ENCODE measurements at regions not wholly inside any gene's neighbourhood (a gene's known extent, or its start where the extent isn't known, plus 50 kb on each side); places are given as distances from the start of the nearest gene placed in this dataset.
"Not testable (repeated sequence)": the region's sequence is repeated elsewhere in the genome, so short reads cannot be mapped to it uniquely, and the experiment has no call there.

DNA sequence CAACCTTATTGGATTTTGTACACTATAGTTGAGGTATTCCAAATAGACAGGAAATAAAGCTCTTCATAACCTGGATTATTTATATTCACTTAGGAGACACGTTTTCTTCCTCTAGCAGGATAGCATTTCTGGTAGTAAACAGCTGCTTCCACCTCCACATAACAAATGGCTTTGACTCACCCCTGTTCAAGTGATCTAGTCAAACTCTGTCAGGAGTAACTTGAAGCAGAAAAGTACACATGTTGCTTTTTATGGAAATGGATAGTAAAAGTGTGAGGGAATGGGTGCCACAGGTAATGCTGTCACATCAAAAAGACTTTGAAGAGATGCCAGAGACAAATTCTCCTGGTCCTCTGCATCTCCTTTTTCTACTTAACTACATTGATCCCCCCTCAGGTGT is 258.7 kb upstream of the SLC7A11 start:
- DNase-seq (ENCODE audit: low read depth) = no peak

DNA sequence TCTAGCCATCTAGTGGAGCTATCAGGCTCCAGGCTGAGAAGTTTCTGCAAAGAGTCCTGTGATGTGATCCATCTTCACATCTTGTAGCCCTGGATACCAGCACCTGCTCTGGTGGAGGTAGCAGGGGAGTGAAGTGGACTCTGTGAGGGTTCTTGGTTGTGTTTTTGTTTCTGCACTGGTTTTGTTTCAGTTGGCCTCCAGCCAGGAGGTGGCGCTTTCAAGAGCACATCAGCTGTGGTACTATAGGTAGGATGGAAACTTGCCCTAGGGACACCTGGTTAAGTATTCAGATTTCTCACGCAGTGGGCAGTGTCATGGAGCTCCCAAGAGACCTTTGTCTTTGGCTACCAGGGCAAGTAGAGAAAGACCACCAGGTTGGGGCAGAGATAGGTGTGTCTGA is 257.5 kb upstream of the SLC7A11 start:
- DNase-seq (ENCODE audit: low read depth) = no peak

DNA sequence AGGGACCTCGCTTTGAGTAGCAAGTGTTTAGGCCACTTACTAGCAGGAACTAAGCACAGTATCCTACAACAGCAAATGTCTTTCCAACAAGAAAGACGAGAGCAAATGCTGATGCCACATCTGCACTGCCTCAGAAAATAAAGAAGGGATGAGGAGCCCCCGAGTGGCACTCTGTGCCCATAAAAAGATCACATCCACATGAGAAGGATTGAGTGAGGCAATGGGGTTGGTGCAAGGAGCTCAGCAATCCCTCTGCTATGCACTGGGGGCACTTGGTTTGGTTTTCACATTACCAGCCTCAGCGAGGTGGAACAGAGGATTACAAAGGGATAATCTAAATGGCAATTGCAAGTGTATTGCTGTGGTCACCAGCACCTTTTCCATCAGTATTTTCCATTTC is 252.8 kb upstream of the SLC7A11 start:
- no peak for DNase-seq (ENCODE audit: low read depth)

DNA sequence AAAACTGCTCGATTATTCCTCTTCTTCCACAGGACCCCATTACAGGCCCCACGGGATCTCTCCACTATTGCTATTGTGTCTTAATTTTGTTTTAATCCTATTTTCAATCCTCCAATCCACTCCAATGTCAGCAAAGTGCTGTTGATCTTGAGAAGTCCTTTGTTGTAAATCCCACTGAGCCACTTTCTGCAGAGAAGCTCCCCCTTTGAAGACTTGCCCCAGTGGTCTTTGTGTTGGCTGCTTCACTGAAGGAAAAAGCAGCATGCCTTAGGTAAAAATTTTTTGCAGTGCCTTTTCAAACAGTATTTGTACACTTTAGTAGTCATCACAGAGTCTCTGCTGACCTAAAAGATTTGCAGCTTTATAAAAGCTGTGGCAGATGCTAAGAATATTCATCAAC is 252.0 kb upstream of the SLC7A11 start:
- DNase-seq (ENCODE audit: low read depth) = no peak

DNA sequence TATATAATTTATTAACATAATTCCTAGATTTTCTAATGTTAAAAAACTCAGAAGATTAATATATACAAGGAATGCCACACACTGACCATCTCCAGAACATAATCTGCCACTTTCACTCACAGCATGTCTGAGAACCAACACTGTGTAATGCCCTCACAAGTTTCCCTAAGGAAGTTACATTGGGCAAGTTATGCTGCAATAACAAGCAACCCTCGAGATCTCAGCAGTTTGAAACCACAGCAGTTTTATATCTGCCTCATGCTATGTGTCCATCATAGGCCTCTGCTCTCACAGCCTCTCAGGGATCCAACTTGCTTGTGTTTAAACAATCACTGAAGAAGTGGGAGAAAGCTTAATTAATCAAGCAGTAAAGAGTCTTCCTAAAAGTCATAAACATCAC is 250.0 kb upstream of the SLC7A11 start:
- DNase-seq (ENCODE audit: low read depth) = no peak

DNA sequence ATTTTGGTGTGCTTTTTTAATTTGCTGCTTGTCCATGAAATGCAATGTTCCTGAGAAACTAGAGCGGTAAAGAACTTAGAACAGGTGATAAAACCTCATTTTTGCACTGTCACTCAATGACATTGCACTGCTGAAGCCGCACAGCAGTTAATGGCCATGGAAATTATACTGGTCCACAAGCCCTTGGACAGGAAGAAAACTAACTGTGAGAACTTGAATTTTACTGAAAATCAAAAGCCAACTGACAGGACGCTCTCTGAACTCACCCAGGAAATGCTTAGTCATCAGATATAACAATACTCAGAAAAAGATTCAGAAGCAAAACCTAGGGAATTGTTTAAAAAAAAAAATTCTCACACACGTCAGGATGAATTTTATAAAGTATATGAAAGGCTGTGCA is 246.4 kb upstream of the SLC7A11 start:
- no peak for DNase-seq (ENCODE audit: low read depth)

DNA sequence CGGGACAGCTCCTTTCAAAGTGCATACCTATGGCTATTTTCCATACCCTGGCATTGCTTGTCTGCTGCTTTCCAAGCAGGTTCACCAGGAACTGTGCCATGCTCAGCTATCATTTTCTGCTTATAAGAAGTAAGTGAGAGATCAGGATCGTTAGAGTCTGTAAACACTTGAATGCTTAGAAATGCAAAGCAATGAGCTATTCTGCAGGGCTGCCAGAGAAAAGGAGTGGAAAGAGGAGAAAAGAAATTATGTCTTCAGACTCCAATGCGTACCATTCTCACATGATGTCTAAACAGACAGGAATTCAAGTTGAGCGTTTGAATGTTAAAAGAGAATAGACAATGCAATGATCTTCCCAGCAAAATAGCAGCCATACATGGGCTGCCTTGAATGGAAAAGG is 245.5 kb upstream of the SLC7A11 start:
- DNase-seq (ENCODE audit: low read depth) = no peak

DNA sequence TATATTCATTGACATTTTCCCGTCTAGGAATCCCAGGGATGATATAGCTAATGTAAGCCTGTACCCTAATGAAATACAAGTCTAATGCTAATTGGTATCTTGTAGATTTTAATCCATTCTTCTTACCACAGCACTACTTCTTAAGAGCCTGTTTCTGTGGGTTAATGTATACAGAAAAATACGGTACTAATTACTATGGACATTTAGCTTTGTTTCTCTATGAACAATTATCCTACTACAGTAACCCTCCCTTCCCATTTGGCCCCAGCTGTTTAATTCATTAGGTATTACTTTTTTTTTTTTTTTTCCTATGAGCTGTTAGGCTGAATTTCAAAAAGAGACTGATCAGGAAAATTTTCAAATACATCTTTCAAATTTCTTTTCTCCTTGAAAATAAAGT is 245.1 kb upstream of the SLC7A11 start:
- no peak for DNase-seq (ENCODE audit: low read depth)

DNA sequence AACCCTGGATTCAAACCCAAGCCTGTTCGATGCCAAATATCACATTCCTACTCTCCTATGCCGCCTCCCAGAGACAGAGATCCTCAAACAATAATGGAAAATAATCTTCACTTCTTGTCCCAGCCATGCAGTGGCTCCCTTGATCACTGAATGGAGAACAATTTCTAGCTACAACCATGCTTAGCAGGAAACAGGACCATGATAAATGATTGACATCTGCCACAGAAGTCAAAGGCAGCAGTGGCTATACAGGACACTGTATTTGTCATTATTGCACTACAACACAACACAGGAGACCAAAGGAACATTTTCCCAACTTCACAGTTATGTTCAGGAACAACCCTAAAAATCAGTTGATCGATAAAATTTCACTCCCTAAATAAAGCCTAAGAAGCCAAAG is 243.3 kb upstream of the SLC7A11 start:
- no peak for DNase-seq (ENCODE audit: low read depth)

DNA sequence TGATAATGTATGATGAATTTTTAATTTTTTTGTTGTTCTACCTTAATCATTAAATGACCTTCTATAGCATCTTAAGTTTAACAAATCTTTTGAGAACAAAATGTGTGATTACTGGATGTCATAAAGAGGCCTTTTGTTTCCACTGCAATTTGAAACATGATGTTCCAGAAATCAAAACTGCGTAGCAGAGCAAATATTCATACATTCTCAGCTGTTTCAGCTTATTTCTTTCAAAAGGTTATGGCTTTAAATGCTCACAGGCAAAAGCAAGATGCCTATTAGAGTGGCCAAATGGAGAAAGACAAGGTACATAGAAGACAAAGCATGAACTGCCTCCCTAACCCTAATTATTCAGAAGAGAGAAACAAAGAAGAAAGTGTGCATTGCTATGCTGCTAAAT is 233.0 kb upstream of the SLC7A11 start:
- no peak for DNase-seq (ENCODE audit: low read depth)

DNA sequence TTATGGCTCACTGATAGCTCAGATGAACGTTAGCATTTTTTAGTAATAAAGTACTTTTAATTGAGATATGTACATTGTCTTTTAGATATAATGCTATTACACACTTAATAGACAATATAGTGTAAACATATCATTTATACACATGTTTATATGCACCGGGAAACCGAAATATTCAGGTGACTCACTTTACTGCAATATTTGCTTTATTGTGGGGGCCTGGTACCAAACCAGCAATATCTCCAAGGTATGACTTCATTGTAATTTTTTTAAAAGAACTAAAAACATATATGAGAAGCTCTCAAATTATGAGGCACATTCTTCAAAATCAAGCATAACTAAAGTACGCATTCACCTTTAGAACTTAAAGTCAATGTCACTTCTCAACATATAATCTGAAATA is 231.2 kb upstream of the SLC7A11 start:
- DNase-seq (ENCODE audit: low read depth) = no peak

DNA sequence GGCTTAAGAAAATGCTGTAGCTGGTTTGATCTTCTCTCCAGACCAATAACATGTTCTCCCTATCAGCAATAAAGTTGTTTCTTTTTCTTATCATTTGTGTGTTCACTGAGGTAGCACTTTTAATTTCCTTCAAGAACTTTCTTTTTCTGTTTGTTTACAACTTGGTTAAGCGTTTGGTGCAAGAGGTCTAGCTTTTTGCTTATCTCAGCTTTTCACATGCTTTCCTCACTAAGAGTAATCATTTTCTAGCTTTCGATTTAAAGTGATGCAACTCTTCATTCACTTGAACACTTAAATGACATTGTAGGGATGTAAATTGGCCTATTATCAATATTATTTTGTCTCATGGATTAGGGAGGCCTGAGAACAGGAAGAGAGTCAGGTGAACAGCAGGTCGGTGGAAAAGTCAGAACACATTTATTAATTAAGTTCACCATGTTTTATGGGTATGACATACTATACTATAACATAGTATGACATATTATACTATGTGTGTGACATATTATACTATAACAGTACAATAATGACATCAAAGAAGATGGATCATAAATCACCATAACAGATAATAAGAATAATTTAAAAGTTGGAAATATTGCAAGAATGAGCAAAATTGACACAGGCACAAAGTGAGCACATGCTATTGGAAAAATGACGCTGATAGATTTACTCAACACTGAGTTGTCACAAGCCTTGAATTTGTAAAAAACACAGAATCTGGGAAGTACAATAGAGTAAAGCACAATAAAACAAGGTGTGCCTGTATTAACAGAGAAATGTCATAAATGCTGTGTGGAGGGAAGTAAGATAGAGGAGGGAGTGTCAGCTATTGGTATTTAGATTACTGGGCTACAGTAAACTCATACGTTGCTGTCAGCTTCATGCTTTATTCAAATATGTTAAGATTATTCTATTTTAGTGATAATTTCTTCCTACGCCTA is 218.6 kb upstream of the SLC7A11 start:
- DNase-seq (ENCODE audit: low read depth) = no peak

DNA sequence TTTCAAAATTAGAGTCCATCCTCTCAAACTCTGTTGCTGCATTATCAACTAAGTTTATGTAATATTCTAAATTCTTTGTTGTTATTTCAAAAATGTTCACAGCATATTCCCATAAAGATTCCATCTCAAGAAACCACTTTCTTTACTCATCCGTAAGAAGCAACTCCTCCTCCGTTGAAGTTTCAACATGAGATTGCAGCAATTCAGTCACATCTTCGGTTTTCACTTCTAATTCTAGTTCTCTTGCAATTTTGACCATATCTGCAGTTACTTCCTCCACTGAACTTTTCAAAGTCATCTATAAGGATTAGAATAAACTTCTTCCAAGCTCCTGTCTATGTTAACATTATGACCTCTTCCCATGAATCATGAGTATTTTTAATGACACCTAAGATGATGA is 216.6 kb upstream of the SLC7A11 start:
- no peak for DNase-seq (ENCODE audit: low read depth)

DNA sequence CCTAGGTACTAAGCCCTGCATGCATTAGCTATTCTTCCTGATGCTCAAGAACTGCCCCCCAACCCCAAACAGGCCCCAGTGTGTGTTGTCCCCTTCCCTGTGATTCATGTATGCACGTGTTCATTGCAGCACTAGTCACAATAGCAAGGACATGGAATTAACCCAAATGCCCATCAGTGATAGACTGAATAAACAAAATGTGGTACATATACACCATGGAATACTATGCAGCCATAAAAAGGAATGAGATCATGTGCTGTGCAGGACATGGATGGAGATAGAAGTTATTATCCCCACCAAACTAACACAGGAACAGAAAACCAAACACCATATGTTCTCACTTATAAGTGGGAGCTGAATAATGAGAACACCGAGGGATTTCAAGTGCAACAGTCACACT is 214.2 kb upstream of the SLC7A11 start:
- not testable (repeated sequence) for DNase-seq (ENCODE audit: low read depth)

DNA sequence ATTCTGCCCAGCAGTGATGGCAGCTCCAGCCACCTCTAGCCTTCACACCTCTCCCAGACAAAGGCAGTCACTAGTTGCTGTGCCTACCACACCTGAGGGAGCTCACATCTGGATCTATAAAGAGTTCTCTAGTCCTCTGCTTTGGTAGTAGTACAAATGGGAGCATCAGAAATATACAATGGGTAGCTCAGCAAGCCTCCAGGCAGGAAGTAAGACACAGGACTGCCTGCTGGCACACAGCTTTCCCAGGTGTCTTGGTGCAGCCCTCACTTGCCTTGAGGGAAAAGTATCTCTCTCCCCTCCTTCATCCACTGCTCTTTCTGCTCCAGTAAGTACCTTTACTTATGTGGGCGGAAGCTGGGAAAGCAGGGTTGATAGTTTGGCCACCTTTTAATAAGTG is 212.9 kb upstream of the SLC7A11 start:
- DNase-seq (ENCODE audit: low read depth) = no peak

DNA sequence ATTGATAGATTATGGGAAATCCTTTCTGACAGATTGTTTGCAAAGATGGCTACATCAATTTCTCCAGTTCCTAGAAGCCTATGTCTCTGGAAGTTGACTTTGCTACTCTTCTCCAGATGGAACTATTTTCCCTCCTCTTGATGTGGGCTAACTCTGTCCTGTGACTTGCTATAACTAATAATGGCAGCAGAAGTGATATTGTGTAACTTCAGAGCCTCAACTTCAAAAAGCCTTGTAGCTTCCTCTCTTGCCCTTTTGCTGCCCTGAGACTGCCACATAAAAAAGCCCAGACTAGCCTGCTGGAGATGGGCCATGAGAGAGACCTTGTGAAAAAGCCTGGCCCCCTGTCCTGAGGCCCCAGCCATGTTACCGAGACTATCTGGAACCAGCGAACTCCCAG is 210.7 kb upstream of the SLC7A11 start:
- no peak for DNase-seq (ENCODE audit: low read depth)

DNA sequence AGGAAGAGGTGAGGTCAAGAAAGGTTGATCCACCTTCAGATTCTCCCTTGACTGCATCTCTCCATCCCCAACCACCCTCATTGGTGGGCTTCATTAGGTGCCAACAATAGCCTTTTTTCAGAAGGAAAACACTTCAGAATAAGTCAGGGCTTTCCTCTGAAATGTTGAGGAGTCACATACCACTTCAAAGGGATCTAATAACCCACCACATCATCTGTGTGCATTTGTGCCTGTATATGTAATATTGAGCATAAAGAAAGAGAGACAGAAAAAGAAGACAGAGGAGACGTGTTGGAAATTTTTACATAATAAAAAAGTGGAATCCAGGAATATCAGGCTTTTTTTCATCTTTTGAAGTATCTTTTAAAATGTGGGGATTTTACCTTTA is 209.1 kb upstream of the SLC7A11 start:
- DNase-seq (ENCODE audit: low read depth) = no peak

DNA sequence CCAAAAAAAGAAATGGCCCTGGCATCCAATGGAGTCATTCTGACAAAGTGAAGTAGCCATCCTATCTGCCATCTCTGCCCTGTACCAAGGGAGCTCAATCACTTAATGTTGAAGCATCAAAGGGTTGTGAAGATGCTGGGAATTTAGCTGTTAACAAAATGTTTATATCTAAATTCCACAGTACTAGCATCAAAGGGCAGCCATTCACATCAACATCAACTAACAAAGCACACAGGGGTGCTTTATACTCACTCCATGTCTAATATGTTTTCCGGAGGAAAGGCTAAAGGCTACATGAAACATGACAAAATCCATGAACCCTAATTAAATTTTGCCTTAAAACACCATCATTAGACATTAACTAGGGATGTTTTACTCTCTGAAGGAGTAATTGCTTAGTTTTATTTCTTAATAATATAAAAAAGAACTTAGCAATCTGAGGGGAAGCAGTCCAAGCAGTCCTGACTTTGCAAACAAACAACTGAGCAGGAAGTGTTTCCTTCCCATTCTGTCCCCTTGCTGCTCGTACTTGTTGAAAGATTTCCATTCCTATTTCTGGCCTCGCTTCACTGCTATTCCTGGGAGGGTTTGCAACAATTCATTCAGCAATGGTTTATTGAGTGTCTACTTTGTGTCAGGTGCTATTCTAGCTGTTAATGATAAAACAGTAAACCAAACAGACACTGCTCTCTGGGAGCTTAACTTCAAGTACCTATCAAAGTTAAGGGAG is 208.6 kb upstream of the SLC7A11 start:
- DNase-seq (ENCODE audit: low read depth) = no peak

DNA sequence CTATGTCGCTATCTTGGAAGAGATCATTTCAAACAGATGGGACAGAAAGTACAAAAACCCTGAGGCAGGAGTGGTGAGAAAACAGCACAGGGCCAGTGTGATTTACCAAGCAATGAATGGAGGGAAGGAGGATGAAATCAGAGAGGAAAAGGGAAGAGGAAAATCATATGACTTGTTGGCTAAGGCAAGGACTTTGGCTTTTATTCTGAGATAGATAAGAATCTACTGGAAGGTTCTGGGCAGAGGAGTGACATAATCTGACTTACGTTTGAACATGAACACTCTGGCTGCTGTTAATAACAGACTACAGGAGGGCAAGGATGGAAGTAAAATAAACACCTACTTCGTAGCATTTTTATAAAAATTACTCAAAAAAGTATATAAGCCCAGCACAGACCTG is 207.8 kb upstream of the SLC7A11 start:
- DNase-seq (ENCODE audit: low read depth) = no peak

DNA sequence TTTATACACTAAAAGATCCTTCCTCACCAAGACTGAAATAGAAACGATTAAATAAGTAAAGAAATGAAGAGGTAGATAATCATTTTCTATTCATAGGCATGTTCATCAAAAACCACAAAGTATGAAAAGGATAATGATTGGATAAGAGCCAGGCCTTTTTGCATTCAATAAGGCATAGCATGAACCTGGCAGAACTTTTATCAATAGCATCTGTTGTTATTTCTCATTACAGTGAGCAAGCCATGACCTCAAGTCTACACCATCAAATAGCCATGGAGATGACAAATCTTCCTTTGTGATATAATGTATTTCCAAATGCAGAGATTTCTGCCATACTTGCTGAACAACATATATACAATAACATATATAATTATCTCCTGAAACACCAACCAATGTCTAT is 206.0 kb upstream of the SLC7A11 start:
- DNase-seq (ENCODE audit: low read depth) = no peak

DNA sequence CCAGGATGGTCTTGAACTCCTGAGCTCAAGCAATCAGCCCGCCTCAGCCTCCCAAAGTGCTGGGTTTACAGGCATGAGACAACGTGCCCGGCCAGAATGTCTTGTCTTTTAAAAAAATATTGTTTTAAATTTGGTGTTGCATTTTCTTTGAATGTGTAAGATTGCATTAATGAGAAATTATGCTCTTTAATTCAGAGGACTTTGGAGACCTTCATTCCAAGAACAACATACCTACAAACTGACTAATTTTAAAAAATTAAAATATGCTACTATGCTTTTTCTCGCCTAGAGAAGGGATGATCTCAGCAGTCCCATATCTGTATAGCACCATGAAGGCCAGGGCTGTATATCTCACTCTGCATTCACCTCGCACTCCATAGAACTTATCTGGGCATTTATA is 204.3 kb upstream of the SLC7A11 start:
- no peak for DNase-seq (ENCODE audit: low read depth)

DNA sequence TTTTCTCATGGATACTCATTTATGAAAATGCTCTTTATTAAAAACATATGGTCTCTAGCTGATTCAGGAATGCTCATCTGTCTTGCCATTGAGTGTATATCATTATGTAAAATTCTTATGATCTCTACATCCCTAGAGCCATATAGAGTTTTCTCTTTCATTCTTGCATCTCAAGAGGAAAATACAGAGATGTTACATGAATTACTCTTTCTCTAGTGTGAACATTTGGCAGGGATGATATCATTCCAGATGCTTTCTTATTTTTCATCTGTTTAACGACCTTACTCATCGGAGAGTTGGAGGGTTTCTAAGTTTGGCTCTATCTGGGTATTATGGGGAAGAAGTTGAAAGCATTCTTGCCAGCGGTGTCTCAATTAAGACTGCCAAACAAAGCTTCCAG is 202.9 kb upstream of the SLC7A11 start:
- no peak for DNase-seq (ENCODE audit: low read depth)

DNA sequence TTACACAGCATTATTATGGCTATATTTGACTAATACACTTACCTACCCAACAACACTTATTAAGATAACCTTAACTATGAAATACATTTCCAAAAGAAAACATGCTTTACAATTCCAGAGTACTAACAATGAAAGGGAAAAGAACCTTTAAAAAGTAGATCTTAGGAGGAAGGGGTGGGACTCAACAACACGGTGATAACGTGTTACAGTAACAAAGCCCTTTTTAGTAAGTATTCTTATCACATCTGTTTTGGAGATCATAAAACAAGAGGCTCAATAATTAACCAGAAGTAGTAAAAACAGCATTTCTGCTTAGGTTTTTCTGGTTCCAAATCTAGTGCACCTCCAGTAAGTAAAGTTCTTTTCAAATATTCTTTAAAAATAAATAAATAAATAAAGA is 202.1 kb upstream of the SLC7A11 start:
- no peak for DNase-seq (ENCODE audit: low read depth)

DNA sequence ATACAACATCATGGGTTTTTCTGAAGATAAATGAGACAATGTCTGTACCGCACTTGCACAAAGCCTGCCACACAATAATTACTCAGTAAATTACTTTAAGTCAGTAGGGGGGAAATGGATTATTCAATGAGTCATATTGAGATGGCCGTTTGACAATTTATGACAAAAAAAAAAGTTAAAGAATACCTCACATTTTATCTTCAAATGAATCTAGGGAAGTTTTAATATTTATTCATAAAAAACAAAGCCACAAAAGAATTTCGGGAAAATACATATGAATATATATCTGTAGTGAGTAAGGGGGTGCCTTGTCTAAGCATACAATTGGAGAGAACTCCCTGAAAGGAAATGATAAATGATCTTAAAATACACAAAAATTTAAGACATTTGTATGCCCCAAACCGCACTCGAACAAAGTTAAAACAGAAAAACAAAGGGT is 197.0 kb upstream of the SLC7A11 start:
- no peak for DNase-seq (ENCODE audit: low read depth)

Measured in activated T-helper 1 cell treated with Interleukin-2 at 50 U/mL for 16 hours (primary cell).